Femur (tissue), 1 donor: ENCODE measurements at regions not wholly inside any gene's neighbourhood (a gene's known extent, or its start where the extent isn't known, plus 50 kb on each side); places are given as distances from the start of the nearest gene placed in this dataset.
"Not testable (repeated sequence)": the region's sequence is repeated elsewhere in the genome, so short reads cannot be mapped to it uniquely, and the experiment has no call there.

Experiments used
- DNase-seq: peaks from one replicate; pipeline ENCODE4 v3.0.0-alpha.2; 2017

DNA sequence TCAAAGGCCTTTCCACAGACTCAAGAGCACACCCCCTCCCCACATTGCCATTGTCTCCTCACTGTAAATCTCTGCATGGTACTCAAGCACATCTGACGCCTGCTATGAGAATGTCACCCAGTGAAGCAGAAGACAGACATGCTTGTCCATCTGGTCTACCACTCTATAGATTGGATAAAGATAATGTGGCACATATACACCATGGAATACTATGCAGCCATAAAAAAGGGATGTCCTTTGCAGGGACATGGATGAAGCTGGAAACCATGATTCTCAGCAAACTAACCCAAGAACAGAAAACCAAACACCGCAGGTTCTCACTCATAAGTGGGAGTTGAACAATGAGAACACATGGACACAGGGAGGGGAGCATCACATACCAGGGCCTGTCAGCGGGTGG is 503.4 kb upstream of the RUNX1 start:
- not testable (repeated sequence) for DNase-seq

DNA sequence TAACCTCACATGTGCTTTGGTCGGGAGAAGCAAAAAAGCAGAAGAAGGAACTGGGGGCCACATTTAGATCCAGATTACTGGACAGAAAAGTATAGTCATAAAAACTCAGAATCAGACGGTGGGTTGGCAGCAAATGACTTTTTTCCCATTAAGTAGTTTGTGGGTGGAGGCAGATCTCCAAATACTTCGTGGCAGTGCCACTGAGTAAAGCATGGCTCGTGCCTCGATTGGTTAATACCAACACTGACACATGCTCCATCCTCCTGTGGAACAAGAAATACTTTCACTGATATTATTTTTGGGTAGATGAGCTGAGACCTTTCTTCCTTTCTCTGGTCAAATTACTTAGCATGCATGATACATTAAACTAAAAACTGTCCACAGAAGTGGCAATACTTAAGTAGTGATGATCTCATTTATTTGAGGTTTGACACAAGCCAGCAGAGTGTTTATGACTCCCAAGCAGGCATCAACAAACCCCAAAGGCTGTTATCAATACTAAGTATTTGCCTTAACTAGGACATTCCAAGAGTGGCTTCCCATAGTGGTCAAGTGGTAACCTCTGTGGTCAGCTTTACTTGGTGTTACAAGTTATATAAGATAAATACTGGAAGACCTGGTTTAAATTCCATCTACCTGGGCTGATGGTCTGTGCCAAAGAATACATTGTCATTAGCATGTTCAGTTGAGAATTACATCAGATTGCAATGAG is 500.0 kb upstream of the RUNX1 start:
- DNase-seq: no peak

DNA sequence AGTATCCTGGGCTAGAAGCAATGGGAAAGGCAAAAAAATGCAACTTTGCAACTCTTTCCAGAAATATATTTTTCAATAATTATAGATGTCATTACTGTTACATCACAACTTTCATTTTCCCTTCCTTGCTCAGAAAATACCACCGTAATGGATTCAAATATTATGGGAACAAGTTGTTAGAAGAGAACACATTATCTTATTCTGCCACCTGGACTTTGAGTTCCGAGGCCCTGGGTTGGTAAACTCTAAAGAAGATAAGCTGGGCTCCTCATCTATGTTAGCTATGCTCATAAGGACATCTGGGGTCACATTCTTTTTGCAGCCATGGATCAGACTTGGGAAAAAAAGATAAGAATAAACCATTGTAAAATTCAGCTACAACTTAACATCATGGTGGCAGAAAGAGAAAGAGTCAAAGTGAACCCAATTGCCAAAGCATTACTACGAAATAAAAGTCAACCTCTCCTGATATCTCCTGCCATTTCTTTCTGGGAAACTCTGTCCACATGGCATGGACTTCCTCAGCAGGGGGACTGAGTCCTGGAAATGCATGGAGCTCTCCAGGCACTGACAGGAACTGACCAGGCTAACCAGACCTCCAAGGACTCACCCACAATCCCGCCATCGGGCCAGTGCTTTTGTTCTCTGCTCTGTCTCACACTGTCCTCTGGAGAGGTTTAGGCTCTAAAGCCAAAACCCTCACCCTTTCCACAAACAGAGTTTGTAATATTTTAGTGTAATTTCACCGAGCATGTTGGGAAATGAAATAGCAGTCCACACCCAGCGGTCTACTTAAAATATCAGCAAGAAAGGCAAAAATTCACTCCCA is 499.1 kb upstream of the RUNX1 start:
- no peak for DNase-seq

DNA sequence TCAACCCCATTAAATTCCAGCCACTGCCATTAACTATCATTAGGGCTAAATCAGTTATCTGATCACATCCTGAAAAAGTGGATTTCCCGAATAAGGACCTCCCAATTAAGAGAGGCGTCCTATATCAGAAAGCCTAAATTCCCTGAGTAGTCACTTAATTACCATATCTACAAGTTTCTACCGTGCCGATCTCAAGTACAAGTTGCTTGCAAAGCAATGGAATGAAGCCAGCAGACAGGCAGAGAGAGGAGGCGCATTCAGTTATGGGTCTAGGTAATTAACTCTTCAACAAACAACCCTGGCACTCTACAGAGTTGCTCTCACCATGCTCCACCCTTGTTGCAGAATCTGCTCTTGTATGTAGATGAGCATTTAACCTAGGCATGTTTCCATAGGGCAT is 494.6 kb upstream of the RUNX1 start:
- DNase-seq: no peak

DNA sequence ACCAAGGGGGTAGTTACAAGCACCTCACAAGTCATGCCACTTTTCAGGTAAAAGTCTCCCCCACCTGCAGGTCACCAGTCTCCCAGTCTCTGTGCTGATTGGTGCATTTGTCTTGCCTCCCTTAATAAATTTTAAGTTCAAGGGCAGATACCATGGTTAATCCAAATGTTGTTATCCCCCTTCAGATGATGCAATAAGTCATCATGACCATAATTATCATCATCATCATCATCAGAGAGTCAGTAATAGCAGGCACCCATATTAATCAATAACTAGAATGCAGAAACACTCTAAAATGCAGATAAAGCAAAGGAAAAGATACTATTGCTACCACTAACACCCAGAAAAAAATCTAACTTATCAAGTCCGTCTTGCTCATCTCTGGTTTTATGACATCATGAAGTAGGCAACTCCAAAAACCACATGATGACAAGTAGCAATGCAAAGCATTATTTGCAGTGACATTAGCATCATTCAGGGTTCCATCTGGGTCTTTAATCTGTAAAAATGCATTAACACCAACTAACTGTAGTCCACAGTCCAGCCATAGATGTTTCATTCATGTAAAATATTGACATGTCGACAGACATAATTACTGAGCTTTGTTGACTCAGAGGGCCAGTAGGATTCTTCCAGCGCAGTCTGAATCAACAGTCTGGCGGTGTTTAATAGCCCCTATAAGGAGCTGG is 492.0 kb upstream of the RUNX1 start:
- DNase-seq: no peak

DNA sequence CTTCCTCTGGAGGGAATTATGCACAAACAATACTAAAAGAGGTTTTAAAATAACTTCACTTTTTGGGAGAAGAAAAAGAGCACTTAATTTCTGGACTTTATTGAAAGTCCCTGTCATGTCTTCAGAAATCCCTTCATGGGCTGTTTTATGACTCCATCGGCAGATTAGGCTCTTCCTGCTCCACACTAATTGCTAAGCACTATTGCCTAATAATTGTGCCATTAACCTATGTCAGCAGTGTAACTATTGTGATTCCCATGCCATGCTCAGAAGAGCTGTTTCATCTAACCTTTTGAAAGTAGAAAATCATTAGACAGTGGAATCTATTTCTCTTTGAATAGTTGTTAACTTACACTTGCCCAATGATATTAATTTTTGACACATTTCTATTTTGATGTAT is 489.3 kb upstream of the RUNX1 start:
- DNase-seq: no peak

DNA sequence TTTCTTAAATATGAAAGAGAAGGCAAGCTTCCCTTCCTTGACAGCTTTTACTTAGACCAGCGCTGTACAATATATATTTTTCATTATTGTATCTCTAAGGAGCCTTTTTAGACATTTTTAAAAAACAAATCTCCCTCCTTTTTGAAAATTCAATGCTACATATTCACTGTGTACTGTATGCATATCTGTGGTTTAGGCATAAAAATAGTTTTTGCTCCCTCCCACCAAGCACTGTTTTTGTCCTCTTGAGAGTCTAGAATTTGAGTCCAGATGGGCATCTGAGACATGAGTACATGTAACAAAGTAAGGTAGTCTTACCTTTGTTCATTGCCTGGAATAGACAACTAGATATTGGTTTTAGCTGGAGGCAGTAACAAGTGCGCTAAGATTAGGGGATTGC is 488.5 kb upstream of the RUNX1 start:
- no peak for DNase-seq

DNA sequence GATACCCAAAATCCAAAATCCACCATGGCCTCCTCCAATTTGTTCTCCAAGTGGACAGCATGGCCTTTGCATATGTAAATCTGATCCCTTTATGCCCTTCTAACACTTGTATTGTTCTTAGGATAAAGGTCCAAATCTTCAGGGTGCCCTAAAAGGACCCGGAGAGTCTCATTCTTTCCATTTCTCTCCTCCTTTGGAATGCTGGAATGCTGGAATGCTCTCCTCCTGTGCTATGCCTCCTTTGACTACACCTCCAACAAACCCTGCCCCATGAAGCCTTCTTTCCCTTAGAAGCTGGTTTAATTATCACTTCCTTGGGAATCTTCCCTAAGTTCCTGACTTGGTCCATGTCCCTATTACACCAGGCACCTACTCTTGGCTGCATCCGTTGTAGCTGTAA is 484.8 kb upstream of the RUNX1 start:
- DNase-seq: no peak

DNA sequence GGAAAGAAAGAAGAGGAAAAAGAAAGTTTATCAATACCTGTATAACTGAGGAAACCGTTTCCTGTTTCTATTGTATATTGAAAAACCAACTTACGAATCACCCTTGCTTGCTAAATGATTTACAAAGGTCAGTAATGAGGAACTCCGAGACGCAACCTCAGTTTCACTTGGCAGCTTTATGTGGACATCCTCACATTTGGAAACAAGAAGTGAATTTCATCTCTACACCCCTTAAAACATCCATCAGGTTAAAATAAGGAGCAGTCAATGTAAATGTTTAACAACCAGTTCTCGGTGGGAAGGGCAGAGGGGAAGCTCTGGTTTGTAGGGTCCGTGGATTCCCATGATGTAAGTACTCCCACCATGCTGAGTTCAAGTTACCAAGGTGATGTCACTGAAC is 481.7 kb upstream of the RUNX1 start:
- DNase-seq: no peak

DNA sequence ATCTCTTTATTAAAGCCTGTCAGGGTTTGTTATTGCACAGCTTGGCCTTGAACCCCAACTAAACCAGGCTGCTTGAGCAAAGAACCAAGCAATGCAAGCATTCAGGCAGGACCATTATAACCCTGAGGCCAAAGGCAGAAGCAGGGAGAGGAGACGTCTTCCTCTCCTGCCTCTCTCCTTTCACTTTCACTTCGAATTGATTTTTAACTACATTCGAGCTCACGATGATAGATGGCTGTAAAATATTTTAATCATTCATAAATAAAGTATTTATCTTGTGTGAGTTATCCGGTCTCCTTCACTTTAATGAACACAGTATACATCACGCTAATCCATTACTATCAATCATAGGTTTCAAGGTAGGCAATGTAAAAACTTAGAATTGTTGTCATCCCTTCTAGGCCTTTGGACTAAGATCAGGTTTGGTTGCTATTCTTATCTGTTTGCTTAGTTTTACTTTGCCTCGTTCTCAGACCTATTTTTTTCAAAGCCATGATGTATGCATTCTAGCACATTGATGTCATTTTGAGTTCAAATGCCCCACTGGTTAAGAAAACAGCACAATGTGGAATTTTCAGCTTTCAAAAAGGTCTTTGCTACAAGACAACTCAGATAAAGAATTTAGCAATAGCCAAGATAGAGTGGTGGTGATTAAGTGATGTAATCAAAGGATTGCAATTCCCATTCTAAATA is 480.2 kb upstream of the RUNX1 start:
- no peak for DNase-seq

DNA sequence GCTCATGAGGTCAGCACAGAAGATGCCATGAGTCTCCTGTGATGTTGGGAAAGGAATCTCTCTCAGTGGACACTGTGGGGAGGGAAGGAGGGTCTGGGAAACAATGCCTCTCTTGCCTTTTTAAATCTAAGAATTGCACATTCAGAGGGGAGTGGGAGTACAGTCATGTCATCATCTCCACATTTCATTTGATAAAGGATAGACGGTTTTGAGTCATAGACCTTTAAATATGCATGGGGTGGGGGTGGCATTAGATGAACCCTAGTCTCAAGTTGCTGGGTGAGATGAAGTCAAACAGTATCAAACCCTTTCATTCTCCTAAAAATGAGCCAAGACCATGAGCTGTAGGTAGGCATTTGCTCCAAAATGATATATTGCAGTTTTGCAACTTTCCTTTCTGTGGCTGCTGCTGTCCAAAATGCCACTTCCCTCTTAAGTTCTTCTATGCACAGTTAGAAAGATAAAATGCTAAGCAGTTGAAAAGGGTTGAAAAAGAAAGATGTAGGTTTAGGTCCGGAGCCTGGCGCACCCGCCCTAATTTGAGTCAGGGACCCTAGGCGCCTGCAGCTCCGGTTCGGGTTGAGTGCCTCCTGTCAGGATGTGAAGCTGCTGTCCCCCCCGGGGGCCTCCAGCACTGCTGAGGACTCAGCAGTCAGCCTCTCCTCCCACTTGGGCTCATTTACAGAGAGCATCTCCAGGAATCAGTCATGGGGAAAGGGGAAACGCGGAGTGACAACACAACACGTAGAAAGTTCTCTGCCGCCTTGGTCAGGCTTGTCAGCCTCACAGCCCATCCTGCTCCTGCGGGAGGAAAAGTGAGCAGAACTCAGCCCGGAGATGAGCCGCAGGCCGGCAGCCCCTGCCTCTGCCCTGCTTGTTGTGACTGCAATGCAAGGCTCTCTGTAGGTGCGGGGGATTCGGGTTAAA is 479.3 kb upstream of the RUNX1 start:
- peak; percentile 43 for DNase-seq

DNA sequence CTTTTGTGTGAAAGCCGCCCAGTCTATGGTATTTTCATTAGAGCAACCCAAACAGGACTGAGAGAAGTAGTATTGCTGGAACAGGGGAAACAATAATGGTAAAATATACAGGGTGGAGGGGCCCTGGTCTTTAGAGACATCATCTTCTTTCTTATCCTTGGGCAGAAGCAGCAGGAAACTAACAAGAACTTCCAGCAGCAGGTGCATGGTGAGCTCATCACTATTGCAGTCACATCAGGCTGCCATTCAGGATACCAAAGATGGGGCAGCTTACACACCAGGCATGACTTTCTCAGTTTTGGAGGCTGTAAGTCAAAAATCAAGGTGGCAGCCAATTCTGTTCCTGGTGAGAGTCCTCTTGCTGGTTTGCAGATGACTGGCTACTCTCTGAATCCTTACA is 478.3 kb upstream of the RUNX1 start:
- DNase-seq: no peak

DNA sequence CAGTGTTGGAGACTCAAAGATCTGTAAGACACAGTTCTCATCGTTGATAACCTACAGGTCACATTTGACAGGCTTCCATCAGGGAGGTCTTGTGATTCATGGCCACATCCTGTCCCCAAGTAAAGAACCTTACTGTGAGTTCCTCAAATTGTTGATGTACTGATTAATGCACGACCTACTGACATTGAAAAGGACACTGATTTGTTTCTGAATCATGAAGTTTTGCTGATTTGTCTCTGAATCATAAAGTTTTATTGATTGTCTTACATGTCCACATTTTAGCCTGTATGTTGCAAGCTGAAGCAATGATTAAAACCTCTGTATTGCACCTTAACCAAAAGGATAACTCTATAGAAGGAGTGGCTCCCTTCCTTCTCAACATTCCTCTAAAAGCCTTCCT is 476.3 kb upstream of the RUNX1 start:
- DNase-seq: no peak

DNA sequence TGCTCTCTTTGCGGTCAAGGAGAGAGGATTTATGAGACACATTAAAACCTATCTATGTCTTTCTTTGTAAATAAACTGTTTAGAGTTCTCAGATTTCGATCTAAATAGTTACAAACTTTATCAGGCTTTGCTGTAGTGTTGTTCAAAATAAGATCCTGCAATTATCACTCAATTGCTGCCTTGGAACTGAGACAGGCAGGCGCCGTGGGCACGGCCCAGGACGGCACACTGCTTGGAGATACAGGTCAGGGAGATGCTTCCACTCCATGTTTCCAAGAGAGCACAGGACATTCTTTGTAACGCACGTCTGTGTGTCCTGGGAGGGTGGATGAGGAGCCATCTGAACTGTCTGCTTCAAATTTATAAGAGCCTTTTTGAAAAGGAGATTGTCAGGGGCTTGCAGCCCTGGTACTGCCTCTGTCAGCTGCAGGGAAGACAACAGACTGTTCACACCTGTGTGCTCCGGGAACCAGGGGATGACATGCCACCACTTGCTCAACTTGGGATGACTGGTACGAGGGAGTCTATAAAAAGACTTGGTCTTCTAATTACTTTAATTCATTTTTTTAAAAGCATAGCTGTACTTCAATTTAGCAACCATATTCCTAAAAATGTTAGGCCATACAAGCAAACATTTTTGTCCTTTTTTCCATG is 472.9 kb upstream of the RUNX1 start:
- no peak for DNase-seq

DNA sequence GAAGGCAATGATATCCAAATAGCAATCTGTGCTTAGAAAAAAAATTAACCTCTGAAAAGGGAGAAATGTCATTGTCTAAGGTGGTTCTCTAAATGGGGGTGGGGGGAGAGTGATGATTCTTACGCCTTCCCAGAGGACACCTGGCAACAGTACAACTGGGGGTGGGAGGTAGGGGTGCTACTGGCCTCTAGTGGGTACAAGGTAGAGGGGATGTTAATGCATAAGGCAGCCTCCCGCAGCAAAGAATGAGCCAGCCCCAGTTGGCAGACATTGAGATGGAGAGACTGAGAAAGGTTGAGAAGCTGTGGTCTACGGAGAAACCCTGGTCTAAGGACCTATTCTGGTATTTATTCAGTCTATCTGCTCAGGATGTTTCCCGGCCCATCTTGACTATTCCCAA is 472.2 kb upstream of the RUNX1 start:
- no peak for DNase-seq

DNA sequence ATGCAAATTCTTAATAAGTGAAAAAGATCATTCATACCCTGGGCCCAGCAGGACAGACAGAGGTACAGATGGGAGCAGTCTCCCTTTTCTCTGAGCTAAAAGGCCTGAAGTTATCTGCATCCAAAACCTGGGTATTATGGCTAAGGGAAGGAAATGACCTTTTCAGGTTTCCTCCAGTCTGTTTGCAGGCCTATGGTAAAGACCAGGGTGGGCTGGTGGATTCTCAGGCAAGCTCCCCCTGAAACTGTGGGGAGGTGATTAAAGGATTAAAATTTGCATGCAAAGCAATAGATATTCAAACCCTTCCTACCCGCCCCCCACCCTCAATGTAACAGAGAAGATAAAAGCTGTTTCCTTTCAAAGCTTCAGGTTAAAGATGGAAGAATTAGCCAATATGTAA is 471.8 kb upstream of the RUNX1 start:
- no peak for DNase-seq

DNA sequence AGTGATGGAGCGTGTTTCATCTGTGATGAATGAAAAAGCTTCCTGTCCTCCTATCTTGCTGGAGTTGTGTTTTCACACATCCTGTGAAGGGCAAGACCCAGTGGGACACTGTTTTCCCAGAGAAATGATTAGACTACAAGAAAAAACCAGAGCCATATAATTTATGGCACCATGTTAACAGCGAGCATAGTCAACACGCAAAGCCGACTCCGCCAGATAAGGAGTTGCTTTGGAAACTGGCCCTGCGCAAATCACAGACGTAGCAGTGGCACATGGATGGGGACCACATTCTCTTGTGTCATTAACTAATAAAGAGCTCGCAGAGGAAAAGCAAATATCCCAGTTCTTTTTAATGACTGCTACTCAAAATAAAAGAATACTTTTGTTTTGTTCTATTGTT is 471.2 kb upstream of the RUNX1 start:
- DNase-seq: no peak

DNA sequence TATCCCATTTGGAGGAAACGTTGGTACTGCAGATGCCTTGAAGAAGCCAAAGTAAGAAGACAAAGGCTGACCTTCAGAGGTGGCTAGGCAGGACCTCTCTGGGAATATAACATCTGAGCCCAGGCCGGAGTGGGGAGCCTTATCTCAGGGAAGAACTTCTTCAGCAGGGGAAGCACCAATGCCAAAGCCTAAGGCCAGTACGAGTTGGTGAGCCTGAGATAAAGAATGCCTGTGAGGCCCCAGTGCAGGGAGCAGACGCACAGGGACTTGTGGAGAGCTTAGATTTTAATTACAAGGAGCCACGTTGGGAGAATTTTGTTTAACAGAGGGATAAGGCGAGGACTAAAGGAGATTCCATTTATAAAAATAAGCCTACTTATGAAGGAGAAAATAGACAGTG is 468.8 kb upstream of the RUNX1 start:
- DNase-seq: no peak

DNA sequence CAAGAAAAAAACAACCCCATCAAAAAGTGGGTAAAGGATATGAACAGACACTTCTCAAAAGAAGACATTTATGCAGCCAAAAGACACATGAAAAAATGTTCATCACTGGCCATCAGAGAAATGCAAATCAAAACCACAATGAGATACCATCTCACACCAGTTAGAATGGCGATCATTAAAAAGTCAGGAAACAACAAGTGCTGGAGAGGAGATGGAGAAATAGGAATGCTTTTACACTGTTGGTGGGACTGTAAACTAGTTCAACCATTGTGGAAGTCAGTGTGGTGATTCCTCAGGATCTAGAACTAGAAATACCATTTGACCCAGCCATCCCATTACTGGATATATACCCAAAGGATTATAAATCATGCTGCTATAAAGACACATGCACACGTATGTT is 467.2 kb upstream of the RUNX1 start:
- DNase-seq: not testable (repeated sequence)

DNA sequence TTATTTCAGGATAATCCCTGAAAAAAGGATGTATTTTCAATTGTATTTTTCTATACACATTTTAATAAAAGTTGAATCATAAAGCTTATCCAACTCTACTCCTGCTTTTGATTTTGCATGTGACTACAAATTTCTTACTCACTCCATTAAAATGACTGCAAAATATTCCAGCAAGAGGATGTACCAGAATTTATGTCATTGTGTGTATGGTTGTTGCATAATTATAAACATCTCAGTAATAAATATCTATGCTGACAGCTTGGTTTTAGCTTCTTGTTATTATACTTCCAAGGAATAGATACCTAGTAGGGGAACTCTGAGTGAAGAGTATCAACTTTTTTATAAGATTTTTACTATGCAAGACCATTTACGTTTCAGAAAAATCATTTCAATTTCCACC is 463.2 kb upstream of the RUNX1 start:
- DNase-seq: no peak

DNA sequence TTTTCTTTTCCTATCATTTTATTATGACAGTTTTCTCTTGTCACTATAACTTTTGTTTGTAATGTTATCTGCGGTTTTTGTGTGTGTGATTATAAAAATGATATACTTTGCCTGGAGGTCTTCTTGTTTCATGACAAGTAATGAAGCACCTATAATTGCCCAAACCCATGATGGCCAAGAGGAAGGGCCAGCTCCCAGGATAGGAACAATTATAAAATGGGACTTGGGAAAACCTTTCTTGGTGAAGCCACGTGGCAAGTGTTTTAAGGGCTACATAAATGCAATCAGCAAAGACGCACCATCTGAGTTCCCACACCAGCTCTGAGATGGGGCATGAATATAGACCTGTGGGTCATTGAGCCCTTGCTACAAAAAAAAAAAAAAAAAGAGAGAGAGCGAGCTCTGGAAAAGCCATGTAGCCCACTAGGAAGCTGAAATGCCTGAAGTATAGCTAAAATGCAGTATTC is 462.6 kb upstream of the RUNX1 start:
- DNase-seq: no peak
